Activated CD4-positive, alpha-beta memory T cell treated with anti-CD3 and anti-CD28 coated beads for 36 hours (primary cell): ENCODE measurements at regions not wholly inside any gene's neighbourhood (a gene's known extent, or its start where the extent isn't known, plus 50 kb on each side); places are given as distances from the start of the nearest gene placed in this dataset.
"Not testable (repeated sequence)": the region's sequence is repeated elsewhere in the genome, so short reads cannot be mapped to it uniquely, and the experiment has no call there.

Experiments used
- CTCF ChIA-PET: fragments of 350-600 bp; sonication (Branson Sonifier 250); formaldehyde crosslinking; loops from one replicate; lab custom pipeline; 2021; ENCODE audit warnings: antibody characterized with exemption, inconsistent platforms; lab: Charles Lee
- POLR2A ChIA-PET: fragments of 350-600 bp; sonication (Branson Sonifier 250); formaldehyde crosslinking; loops from one replicate; lab custom pipeline; 2021; ENCODE audit warnings: antibody characterized with exemption; lab: Charles Lee
- DNase-seq: peaks from one replicate; pipeline ENCODE4 v3.0.0-alpha.2; 2020
- H3K27ac Mint-ChIP-seq: one replicate; pipeline ENCODE4 v1.8.0; 2021; ENCODE audit warnings: mixed read lengths
- H3K27me3 Mint-ChIP-seq: one replicate; pipeline ENCODE4 v1.8.0; 2021; ENCODE audit warnings: mixed read lengths
- H3K36me3 Mint-ChIP-seq: one replicate; pipeline ENCODE4 v1.8.0; 2021; ENCODE audit warnings: mixed read lengths
- H3K4me1 Mint-ChIP-seq: one replicate; pipeline ENCODE4 v1.8.0; 2021; ENCODE audit warnings: low read depth, mixed read lengths
- H3K4me3 Mint-ChIP-seq: one replicate; pipeline ENCODE4 v1.8.0; 2021; ENCODE audit warnings: mild to moderate bottlenecking, mixed read lengths
- H3K9me3 Mint-ChIP-seq: one replicate; pipeline ENCODE4 v1.8.0; 2021; ENCODE audit warnings: mixed read lengths
- intact Hi-C: fragments of 100-400 bp; cut with micrococcal nuclease; formaldehyde crosslinking; loops from one replicate; pipeline ENCODE4 v1.15.1; 2023

DNA sequence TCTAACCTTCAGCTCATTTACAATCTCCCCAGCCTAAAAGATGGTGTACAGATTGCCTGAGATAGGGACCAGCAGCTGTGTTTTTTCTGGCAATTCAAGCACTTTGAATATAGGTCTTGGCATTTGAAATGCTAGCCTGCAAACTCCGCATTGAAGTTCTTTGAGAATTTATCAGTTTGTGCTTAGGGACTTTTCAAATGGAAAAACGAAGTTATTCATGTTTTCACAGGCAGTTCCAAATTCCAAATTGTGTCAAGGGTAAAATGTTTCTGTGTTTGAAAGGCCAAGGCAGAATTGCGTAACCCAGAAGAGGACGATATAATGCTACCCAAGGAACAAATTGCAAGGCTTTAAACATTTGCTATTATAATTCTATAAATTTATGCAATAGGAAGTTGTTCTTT, 168.9 kb upstream of the RASSF8 start:
- no peaks in the 10 kb centered on the region for H3K4me1 Mint-ChIP-seq
- CTCF ChIA-PET = no interaction called here

DNA sequence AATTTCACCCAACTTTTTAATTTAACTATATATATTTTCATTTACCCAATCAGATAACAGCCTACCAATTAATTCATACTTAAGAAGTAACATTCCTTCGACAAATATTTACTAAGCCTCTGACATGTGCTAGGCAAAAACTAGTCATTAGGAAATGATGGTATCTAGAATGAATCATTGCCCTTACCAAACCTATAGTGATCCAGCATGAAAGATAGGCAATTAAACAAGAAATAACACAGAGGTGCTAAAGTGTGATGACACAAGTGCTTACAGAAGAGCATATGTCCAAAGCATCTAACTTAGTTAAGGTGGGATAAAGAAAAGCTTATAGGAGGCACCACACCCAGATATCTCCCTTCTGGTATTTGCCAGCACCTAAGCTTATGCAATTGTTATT, 166.5 kb upstream of the RASSF8 start:
- no peak for DNase-seq
- no peaks in the 10 kb centered on the region for H3K36me3 Mint-ChIP-seq
- H3K4me1 Mint-ChIP-seq = no peaks in the 10 kb centered on the region
- H3K4me3 Mint-ChIP-seq = no peak overlapping the region
- intact Hi-C loops = no loop called here
- no peaks in the 10 kb centered on the region for H3K27me3 Mint-ChIP-seq
- no peaks in the 10 kb centered on the region for H3K9me3 Mint-ChIP-seq
- ChIA-PET CTCF (no interaction called here), POLR2A (no interaction called here)
- H3K27ac Mint-ChIP-seq = no peak overlapping the region

More for the DNA sequence above, 168.9 kb upstream of the RASSF8 start:
- H3K27ac Mint-ChIP-seq = no peak overlapping the region
- no peaks in the 10 kb centered on the region for H3K9me3 Mint-ChIP-seq
- intact Hi-C loops = no loop called here
- no peaks in the 10 kb centered on the region for H3K27me3 Mint-ChIP-seq
- DNase-seq = no peak
- POLR2A ChIA-PET = no interaction called here
- no peak overlapping the region for H3K4me3 Mint-ChIP-seq
- no peaks in the 10 kb centered on the region for H3K36me3 Mint-ChIP-seq

DNA sequence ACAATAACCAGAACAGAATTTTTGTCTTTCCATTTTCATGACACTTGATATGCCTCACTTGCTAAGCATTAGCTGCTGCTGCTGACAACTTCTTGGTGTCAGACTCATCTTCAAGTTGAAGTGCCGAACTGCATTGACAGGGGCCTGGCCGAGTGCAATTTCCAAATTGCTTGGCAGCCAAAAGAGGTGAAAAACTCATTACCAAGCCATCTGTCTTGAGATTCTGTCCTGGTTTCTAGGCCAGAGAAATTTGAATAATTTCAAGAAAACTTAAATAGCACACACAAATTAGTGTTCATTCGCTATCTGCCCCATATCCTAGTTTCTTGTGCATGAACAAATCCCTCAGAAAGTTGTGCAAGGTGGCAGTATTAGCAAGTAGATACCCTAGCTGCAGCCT, 165.3 kb upstream of the RASSF8 start:
- no peaks in the 10 kb centered on the region for H3K27me3 Mint-ChIP-seq
- intact Hi-C loops = no loop called here
- H3K27ac Mint-ChIP-seq = no peak overlapping the region
- H3K9me3 Mint-ChIP-seq = no peaks in the 10 kb centered on the region
- H3K36me3 Mint-ChIP-seq = no peaks in the 10 kb centered on the region
- no peak for DNase-seq
- no peaks in the 10 kb centered on the region for H3K4me1 Mint-ChIP-seq
- no peak overlapping the region for H3K4me3 Mint-ChIP-seq
- ChIA-PET CTCF (no interaction called here), POLR2A (no interaction called here)

DNA sequence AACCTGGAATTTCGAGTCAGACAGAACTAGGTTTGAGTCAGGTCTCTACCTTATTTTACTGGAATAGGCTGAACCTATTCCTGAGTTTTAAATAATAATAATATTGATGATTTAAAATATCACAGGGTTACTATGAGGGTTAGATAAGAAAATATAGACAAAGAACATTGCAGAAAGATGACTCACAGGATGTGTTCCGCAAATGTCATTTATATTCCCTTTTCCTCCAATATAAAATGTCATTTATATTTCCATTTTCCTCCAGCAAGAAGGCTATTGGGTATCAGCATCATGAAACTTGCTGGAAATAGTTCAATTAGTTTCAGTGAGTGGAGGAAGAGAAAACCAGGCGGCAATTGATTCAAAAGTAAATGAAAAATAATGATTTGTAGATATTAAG, 163.9 kb upstream of the RASSF8 start:
- Mint-ChIP-seq H3K9me3 (no peaks in the 10 kb centered on the region), H3K27ac (no peak overlapping the region), H3K27me3 (no peaks in the 10 kb centered on the region), H3K4me1 (no peaks in the 10 kb centered on the region), H3K36me3 (no peaks in the 10 kb centered on the region), H3K4me3 (no peak overlapping the region)
- DNase-seq = no peak
- intact Hi-C loops = no loop called here
- ChIA-PET CTCF (no interaction called here), POLR2A (no interaction called here)

DNA sequence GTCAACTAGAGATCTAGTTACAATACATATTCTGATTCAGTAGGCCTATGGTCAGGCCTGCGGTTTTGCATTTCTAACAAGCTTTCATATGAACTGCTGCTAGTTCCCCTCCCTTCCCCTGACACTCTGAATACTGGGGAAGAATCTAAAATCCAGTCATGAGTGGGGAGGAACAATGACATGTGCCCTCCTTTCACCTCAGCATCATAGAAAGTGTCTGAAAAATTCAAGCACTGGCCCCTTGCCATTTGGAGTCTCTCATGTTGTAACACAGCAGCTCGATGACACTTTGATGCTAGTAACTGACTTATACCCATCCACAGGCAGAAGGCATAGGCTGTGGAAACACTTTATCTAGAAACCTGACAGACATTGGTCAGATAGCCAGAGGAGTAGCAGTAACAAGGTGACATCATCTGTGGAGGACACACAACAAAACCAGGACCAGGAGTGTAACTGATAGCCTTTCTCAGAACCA, 161.9 kb upstream of the RASSF8 start:
- CTCF ChIA-PET = no interaction called here

DNA sequence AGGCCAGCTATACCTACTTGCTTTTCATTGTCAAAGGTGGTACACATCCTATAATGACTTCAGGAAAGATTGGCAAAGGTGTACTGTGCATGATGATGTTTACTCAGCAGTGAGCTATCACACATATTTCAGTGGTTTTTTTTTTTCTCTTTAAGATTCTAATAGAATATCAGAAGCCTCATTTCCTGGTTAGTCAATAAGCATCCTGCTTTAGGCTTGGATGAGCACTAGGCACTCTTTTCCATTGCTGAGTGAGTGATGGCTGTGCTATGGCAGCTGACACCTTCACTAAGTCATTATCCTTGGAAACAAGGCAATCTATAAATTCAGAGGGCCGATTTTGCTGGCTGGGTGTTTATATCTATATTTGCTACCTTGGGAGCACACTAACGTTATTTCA, 161.1 kb upstream of the RASSF8 start:
- no peak overlapping the region for H3K27ac Mint-ChIP-seq
- no peaks in the 10 kb centered on the region for H3K4me1 Mint-ChIP-seq
- no peak overlapping the region for H3K4me3 Mint-ChIP-seq
- H3K36me3 Mint-ChIP-seq = no peaks in the 10 kb centered on the region
- H3K27me3 Mint-ChIP-seq = no peaks in the 10 kb centered on the region
- ChIA-PET POLR2A (no interaction called here), CTCF (no interaction called here)
- intact Hi-C loops = no loop called here
- H3K9me3 Mint-ChIP-seq = no peaks in the 10 kb centered on the region
- DNase-seq = no peak

More for the DNA sequence above, 161.9 kb upstream of the RASSF8 start:
- no peak for DNase-seq
- POLR2A ChIA-PET = no interaction called here
- H3K36me3 Mint-ChIP-seq = no peaks in the 10 kb centered on the region
- H3K9me3 Mint-ChIP-seq = no peaks in the 10 kb centered on the region
- H3K27ac Mint-ChIP-seq = no peak overlapping the region
- no peaks in the 10 kb centered on the region for H3K4me1 Mint-ChIP-seq
- H3K4me3 Mint-ChIP-seq = no peak overlapping the region
- H3K27me3 Mint-ChIP-seq = no peaks in the 10 kb centered on the region
- intact Hi-C loops = no loop called here

DNA sequence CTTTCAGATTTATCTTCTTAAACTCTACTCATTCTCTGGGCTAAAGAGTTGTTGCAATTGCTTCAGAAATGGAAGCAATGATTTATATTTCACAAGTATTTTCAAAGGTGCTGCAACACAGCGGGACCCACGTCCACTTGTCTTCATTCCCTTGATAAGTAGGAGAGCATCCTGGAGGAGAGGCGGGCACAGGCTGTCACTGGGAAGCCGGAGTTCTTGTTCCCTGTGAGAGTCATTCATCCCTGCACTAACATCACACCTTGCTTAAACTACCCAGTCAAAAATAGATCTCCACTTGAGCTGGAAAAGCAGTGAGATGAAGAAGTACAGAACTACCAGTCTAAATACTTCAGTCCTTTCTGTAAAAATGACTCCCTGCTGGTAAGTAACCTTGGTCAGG, 160.5 kb upstream of the RASSF8 start:
- intact Hi-C loops = no loop called here
- CTCF ChIA-PET = no interaction called here
- H3K4me3 Mint-ChIP-seq = no peak overlapping the region

DNA sequence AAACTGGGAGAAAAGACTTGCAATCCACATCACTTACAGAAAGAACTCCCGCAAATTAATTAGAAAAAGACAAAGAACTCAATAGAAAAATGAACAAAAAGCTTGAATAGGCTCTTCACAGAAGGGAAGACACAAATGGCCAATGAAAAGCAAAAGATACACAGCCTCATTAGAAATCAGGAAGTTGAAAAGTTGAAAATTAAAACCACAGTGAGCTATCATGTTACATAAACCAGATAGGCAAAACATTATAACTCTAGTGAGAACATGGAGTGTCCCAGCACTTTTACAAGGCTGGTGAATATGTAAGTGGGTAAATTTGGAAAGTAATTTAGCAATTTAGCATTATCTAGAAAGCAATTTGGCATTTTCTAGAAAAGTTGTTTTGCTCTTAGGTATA, 158.4 kb upstream of the RASSF8 start:
- POLR2A ChIA-PET = no interaction called here
- no peaks in the 10 kb centered on the region for H3K36me3 Mint-ChIP-seq
- no peaks in the 10 kb centered on the region for H3K9me3 Mint-ChIP-seq
- H3K27ac Mint-ChIP-seq = no peak overlapping the region
- H3K4me1 Mint-ChIP-seq = no peaks in the 10 kb centered on the region
- H3K4me3 Mint-ChIP-seq = no peak overlapping the region
- no peak for DNase-seq
- intact Hi-C loops = no loop called here
- no peaks in the 10 kb centered on the region for H3K27me3 Mint-ChIP-seq
- CTCF ChIA-PET = no interaction called here

More for the DNA sequence above, 160.5 kb upstream of the RASSF8 start:
- H3K27me3 Mint-ChIP-seq = no peaks in the 10 kb centered on the region
- no peaks in the 10 kb centered on the region for H3K36me3 Mint-ChIP-seq
- no peaks in the 10 kb centered on the region for H3K4me1 Mint-ChIP-seq
- no peaks in the 10 kb centered on the region for H3K9me3 Mint-ChIP-seq
- DNase-seq = no peak
- no peak overlapping the region for H3K27ac Mint-ChIP-seq
- POLR2A ChIA-PET = no interaction called here

DNA sequence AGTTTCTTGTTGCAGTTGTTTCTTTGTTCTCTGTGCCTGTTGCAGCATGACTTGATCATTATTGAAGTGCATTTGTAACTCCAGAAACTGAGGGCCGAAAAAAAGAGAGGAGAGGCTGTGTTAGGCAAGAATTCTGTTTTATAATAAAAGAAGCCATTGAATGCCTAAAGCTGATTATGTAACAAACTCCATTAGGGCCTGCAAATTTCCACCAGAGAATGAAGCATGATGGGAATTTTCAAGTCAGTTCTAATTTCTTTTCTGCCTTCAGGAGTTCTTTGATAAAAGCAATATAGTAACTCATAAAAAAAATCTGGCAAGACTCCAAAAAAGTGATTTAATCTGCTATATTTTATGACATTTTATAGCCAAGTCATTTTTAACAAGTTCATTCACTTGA, 156.7 kb upstream of the RASSF8 start:
- H3K36me3 Mint-ChIP-seq = no peaks in the 10 kb centered on the region
- H3K27ac Mint-ChIP-seq = no peak overlapping the region
- H3K4me1 Mint-ChIP-seq = no peaks in the 10 kb centered on the region
- H3K9me3 Mint-ChIP-seq = no peaks in the 10 kb centered on the region
- intact Hi-C loops = no loop called here
- ChIA-PET POLR2A (no interaction called here), CTCF (no interaction called here)
- H3K27me3 Mint-ChIP-seq = no peaks in the 10 kb centered on the region
- no peak for DNase-seq
- H3K4me3 Mint-ChIP-seq = no peak overlapping the region

DNA sequence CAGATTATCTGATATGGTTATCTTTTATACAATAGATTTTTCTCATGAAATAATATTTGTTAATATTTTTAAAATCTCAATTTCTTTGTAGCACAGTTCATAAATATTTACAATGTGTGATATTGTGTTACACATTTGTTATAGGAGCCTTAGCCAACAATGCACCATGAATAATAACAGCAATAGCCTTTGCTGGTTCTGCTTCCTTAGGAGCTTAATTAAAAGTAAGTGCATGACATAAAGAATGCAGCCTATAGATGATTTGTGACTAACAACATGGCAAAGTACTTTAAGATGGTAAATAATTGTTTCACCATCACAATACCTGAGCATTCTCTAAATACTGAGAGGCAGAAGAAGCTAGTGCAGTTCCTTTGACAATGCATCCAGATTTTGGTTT, 156.3 kb upstream of the RASSF8 start:
- CTCF ChIA-PET = no interaction called here

DNA sequence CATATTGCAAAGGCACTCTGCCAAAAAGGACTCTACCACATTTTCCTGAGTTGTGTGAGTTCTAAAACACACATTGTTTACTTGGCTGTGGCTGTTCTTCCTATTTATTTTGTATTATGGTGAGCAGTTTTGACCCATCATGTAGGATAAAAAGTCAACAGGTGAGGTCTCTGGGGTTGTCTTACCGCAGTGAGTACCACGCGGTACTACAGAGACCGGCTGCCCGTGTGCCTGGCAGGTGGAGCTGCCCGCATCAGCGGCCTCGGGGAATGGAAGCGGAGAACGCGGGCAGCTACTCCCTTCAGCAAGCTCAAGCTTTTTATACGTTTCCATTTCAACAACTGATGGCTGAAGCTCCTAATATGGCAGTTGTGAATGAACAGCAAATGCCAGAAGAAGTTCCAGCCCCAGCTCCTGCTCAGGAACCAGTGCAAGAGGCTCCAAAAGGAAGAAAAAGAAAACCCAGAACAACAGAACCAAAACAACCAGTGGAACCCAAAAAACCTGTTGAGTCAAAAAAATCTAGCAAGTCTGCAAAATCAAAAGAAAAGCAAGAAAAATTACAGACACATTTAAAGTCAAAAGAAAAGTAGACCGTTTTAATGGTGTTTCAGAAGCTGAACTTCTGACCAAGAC, 155.3 kb upstream of the RASSF8 start:
- POLR2A ChIA-PET = interaction anchor here (0.6 kb wide), 1 partner anchor 108 kb away, joined by 3 read pairs; no protein-coding TSS in a partner anchor
- H3K4me3 Mint-ChIP-seq, H3K36me3 Mint-ChIP-seq, DNase-seq, H3K27me3 Mint-ChIP-seq, H3K9me3 Mint-ChIP-seq, intact Hi-C loops, CTCF ChIA-PET, H3K27ac Mint-ChIP-seq, H3K4me1 Mint-ChIP-seq: not testable (repeated sequence)

More for the DNA sequence above, 156.3 kb upstream of the RASSF8 start:
- H3K36me3 Mint-ChIP-seq = no peaks in the 10 kb centered on the region
- H3K27ac Mint-ChIP-seq = no peak overlapping the region
- no peaks in the 10 kb centered on the region for H3K27me3 Mint-ChIP-seq
- intact Hi-C loops = no loop called here
- no peaks in the 10 kb centered on the region for H3K4me1 Mint-ChIP-seq
- H3K4me3 Mint-ChIP-seq = no peak overlapping the region
- no peak for DNase-seq
- POLR2A ChIA-PET = no interaction called here
- H3K9me3 Mint-ChIP-seq = no peaks in the 10 kb centered on the region

DNA sequence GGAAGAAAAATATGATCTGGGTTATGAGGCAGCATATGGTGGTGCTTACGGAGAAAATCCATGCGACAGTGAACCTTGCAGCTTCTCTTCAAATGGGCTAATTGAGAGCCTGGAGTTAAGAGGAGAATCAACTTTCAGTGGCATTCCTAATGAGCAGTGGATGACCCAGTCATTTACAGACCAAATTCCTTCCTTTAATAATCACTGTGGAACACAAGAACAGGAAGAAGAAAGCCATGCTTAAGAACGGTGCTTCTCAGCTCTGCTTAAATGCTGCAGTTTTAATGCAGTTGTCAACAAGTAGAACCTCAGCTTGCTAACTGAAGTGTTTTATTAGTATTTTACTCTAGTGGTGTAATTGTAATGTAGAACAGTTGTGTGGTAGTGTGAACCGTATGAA, 154.2 kb upstream of the RASSF8 start:
- H3K9me3 Mint-ChIP-seq, DNase-seq, POLR2A ChIA-PET, H3K4me1 Mint-ChIP-seq, intact Hi-C loops, H3K4me3 Mint-ChIP-seq, H3K36me3 Mint-ChIP-seq, CTCF ChIA-PET, H3K27ac Mint-ChIP-seq, H3K27me3 Mint-ChIP-seq: not testable (repeated sequence)

DNA sequence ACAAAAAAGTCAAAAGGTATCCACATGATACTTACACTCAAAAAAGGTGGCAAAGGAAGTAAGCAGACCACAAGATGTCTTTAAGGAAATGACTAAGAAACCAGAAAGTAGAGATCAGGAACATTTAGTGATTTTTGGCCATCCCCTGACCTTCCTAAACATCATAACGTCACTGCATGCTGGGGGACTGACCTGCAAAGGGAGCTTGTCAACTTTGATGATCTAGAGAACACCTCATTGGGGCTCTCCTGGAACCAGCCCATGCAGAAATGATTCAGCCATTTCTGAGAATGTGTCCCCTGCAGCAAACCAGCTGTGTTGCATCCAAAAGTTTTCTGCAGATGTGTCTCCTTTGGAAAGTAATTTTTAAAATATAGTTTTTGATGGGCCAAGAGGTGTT, 152.2 kb upstream of the RASSF8 start:
- H3K36me3 Mint-ChIP-seq = no peaks in the 10 kb centered on the region
- no peak overlapping the region for H3K4me3 Mint-ChIP-seq
- CTCF ChIA-PET = no interaction called here
- H3K27me3 Mint-ChIP-seq = no peaks in the 10 kb centered on the region
- intact Hi-C loops = no loop called here
- POLR2A ChIA-PET = no interaction called here
- no peaks in the 10 kb centered on the region for H3K4me1 Mint-ChIP-seq
- peaks cover 6% of the 10 kb centered on the region for H3K9me3 Mint-ChIP-seq
- DNase-seq = peak; percentile 13
- H3K27ac Mint-ChIP-seq = no peak overlapping the region
